ENCODE measurements at regions not wholly inside any gene's neighbourhood (a gene's known extent, or its start where the extent isn't known, plus 50 kb on each side); places are given as distances from the start of the nearest gene placed in this dataset.

DNA sequence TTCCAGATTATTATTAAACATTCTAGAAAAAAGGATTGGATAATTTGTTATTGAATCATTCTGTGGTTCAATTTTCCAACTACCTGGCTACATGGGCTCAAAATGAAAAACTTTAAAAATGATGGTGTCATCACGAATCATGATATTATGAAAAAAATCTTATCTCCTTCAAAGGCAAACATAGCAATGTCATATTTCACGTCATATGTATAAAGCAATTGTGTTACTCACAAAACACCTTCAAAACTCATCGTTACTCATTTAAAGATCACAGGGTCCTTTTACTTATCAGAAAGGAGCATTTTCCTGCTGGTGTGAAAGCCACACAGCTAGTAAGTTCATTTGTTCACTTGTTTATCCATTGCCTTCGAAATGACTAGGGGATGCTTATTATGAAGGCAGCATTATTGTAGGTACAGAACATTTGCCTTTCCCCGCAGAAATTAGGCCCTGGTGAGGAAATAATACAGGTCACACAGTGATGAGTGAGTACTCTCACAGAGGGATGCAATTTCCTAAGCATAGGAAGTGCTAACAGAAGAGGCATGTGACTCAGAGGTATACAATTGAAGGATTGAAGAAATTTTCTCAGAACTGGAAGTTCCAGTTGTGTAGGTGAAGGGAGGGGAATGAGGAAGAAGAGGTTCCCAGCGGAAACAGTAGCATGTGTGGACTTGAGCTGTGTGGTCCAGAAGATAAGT, 478.7 kb downstream of the INHBA start:
- H2BK120ac ChIP-seq (replicated peaks; ENCODE audit: low read depth, low read length) = no peak overlapping the region
- H2AK5ac ChIP-seq (ENCODE audit: low read depth, low read length) = no peak overlapping the region
- H2BK20ac ChIP-seq (ENCODE audit: low read length) = no peak overlapping the region
- no peak overlapping the region for H3K4me3 ChIP-seq (ENCODE audit: extremely low read depth in 1 of 4, insufficient read depth in 2 of 4, low read depth in 3 of 4, low read length in 4 of 4)
- H3K9me3 ChIP-seq (ENCODE audit: insufficient read depth in 2 of 2, low read depth in 1 of 2, low read length in 1 of 2) = no peaks in the 10 kb centered on the region
- TF ChIP-seq HDAC2 (IDR thresholded peaks at IDR 0.05; ENCODE audit: borderline replicate concordance in 1 of 2, low read depth in 2 of 2, low read length in 2 of 2) (no peak), RAD21 (IDR thresholded peaks at IDR 0.05 in 1 of 2, conservative IDR thresholded peaks at IDR 0.05 in 1 of 2; ENCODE audit: low read depth in 2 of 2, low read length in 2 of 2) (no peak), GABPA (IDR thresholded peaks at IDR 0.05; ENCODE audit: borderline replicate concordance, insufficient read depth, low read length) (no peak), TCF12 (IDR thresholded peaks at IDR 0.05; ENCODE audit: low read depth, low read length) (no peak), SIX5 (IDR thresholded peaks at IDR 0.05; ENCODE audit: low read depth, low read length) (no peak), BRCA1 (IDR thresholded peaks at IDR 0.05; ENCODE audit: low read depth, low read length) (no peak), CEBPB (IDR thresholded peaks at IDR 0.05; ENCODE audit: low read depth, low read length) (no peak)
- TF ChIP-seq, protein P1, sequence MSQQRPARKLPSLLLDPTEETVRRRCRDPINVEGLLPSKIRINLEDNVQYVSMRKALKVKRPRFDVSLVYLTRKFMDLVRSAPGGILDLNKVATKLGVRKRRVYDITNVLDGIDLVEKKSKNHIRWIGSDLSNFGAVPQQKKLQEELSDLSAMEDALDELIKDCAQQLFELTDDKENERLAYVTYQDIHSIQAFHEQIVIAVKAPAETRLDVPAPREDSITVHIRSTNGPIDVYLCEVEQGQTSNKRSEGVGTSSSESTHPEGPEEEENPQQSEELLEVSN (IDR thresholded peaks at IDR 0.05) = no peak
- TF ChIP-seq, protein P2, sequence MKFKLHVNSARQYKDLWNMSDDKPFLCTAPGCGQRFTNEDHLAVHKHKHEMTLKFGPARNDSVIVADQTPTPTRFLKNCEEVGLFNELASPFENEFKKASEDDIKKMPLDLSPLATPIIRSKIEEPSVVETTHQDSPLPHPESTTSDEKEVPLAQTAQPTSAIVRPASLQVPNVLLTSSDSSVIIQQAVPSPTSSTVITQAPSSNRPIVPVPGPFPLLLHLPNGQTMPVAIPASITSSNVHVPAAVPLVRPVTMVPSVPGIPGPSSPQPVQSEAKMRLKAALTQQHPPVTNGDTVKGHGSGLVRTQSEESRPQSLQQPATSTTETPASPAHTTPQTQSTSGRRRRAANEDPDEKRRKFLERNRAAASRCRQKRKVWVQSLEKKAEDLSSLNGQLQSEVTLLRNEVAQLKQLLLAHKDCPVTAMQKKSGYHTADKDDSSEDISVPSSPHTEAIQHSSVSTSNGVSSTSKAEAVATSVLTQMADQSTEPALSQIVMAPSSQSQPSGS (IDR thresholded peaks at IDR 0.05; ENCODE audit: low read length) = no peak
- no peaks in the 10 kb centered on the region for H3K23me2 ChIP-seq (ENCODE audit: low read depth, low read length)
- H2BK12ac ChIP-seq (ENCODE audit: low read depth, low read length) = no peak overlapping the region
- H3K79me2 ChIP-seq (ENCODE audit: control insufficient read depth in 1 of 2, insufficient read depth in 2 of 2, low read length in 2 of 2) = no peaks in the 10 kb centered on the region
- no peak overlapping the region for H3K4ac ChIP-seq (replicated peaks; ENCODE audit: insufficient read length, low read depth, low read length)
- no peaks in the 10 kb centered on the region for H4K20me1 ChIP-seq (replicated peaks in 1 of 2; ENCODE audit: control insufficient read depth in 1 of 2, insufficient read depth in 2 of 2, low read length in 2 of 2)
- no peak overlapping the region for H3K56ac ChIP-seq (replicated peaks; ENCODE audit: insufficient read length, low read depth, low read length)
- ChIA-PET POLR2A (ENCODE audit: partially characterized antibody) (no interaction called here), CTCF (ENCODE audit: partially characterized antibody) (interaction anchor here (1.8 kb wide), 1 partner anchor 481 kb away, joined by 4 read pairs; no protein-coding TSS in a partner anchor)
- 88% methylated on average over 6 of the region's 6 CpGs; no CpG with 5 or more reads in 1 of the 2 experiments for WGBS, 2 experiments (ENCODE audit: extremely low coverage in 1 of 2, insufficient coverage in 1 of 2, insufficient read length in 1 of 2, insufficient replicate concordance in 2 of 2, low coverage in 1 of 2, low lambda C conversion rate in 2 of 2, missing lambda C conversion rate in 1 of 2)
- H2BK5ac ChIP-seq (ENCODE audit: low read depth, low read length) = no peak overlapping the region
- H2BK15ac ChIP-seq (ENCODE audit: low read length) = no peak overlapping the region
- H3K23ac ChIP-seq (ENCODE audit: insufficient read length) = no peak overlapping the region
- H3K18ac ChIP-seq (ENCODE audit: extremely low read depth, low read length) = no peak overlapping the region
- no peak overlapping the region for H3K4me2 ChIP-seq (ENCODE audit: insufficient read depth in 1 of 2, low read depth in 2 of 2, low read length in 2 of 2)
- H3K9ac ChIP-seq (replicated peaks in 1 of 4; ENCODE audit: extremely low read depth in 1 of 4, low read depth in 3 of 4, low read length in 3 of 4) = no peak overlapping the region
- H3K27me3 ChIP-seq (replicated peaks in 1 of 4; ENCODE audit: control insufficient read depth in 3 of 4, extremely low read depth in 1 of 4, insufficient read depth in 3 of 4, low read length in 3 of 4) = peaks cover 8 to 44% (median 32%) of the 10 kb centered on the region in 4 experiments
- no peak overlapping the region for H4K5ac ChIP-seq (ENCODE audit: insufficient read length, low read depth, low read length)
- H3K27ac ChIP-seq (ENCODE audit: low read depth, low read length) = no peak overlapping the region
- H3K14ac ChIP-seq (ENCODE audit: insufficient read length) = no peak overlapping the region
- H4K91ac ChIP-seq (replicated peaks; ENCODE audit: insufficient read length, low read length) = no peak overlapping the region
- H3K36me3 ChIP-seq (ENCODE audit: control insufficient read depth in 2 of 4, insufficient read depth in 4 of 4, low read length in 3 of 4) = no peaks in the 10 kb centered on the region
- no peaks in the 10 kb centered on the region for H3K4me1 ChIP-seq (replicated peaks in 1 of 4; ENCODE audit: control insufficient read depth in 3 of 4, insufficient read depth in 4 of 4, low read length in 3 of 4)
- H2AFZ ChIP-seq (ENCODE audit: low read length) = no peak overlapping the region
- no peak for DNase-seq (ENCODE audit: low read depth in 1 of 2, low spot score in 2 of 2)
- no peaks in the 10 kb centered on the region for H3K79me1 ChIP-seq (ENCODE audit: low read depth, low read length)
- no peak overlapping the region for H4K8ac ChIP-seq (ENCODE audit: extremely low read depth, insufficient read depth, low read length)
- no peak for FAIRE-seq
